Upper lobe of left lung (tissue), 4 donors: ENCODE measurements at regions not wholly inside any gene's neighbourhood (a gene's known extent, or its start where the extent isn't known, plus 50 kb on each side); places are given as distances from the start of the nearest gene placed in this dataset.

Source experiments
- POLR2AphosphoS5 ChIP-seq, 2 donors: sonication (generic); formaldehyde crosslinking; IDR thresholded peaks; one replicate each; pipeline ENCODE4 v1.5.1; 2017; ENCODE audit warnings: antibody characterized with exemption in 2 of 2
- TF ChIP-seq, protein P1 (sequence below), 6 experiments: fragments of 450-650 bp in 4 of 6; fragments of 200-600 bp in 2 of 6; sonication (generic) in 2 of 6; IDR thresholded peaks; one replicate each; pipeline ENCODE4 v1.5.1; 2016 to 2019; ENCODE audit warnings: antibody characterized with exemption in 6 of 6

DNA sequence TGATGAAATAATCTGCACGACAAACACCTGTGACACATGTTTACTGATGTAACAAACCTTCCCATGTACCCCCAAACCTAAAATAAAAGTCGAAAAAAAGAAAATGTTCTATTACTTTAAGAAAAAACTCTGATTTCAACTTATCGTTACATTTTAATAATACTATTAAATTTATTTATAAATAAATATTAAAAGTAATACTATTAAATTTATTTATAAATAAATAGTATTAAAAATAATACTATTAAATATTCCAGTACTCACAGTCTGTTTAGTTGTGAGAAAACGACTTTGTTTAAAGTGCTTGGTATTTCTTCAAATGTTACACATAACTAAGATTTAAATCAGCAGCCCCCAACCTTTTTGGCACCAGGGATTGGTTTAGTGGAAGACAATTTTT, 471.6 kb upstream of the PRKX start:
- TF ChIP-seq, protein P1, sequence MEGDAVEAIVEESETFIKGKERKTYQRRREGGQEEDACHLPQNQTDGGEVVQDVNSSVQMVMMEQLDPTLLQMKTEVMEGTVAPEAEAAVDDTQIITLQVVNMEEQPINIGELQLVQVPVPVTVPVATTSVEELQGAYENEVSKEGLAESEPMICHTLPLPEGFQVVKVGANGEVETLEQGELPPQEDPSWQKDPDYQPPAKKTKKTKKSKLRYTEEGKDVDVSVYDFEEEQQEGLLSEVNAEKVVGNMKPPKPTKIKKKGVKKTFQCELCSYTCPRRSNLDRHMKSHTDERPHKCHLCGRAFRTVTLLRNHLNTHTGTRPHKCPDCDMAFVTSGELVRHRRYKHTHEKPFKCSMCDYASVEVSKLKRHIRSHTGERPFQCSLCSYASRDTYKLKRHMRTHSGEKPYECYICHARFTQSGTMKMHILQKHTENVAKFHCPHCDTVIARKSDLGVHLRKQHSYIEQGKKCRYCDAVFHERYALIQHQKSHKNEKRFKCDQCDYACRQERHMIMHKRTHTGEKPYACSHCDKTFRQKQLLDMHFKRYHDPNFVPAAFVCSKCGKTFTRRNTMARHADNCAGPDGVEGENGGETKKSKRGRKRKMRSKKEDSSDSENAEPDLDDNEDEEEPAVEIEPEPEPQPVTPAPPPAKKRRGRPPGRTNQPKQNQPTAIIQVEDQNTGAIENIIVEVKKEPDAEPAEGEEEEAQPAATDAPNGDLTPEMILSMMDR (IDR thresholded peaks at IDR 0.05): no peak
- no peak for TF ChIP-seq POLR2AphosphoS5 (IDR thresholded peaks at IDR 0.05)
